Upper lobe of right lung (tissue), 1 donor: ENCODE measurements at regions not wholly inside any gene's neighbourhood (a gene's known extent, or its start where the extent isn't known, plus 50 kb on each side); places are given as distances from the start of the nearest gene placed in this dataset.

Experiments
- ATAC-seq: fragments of 200-7000 bp; cut with Tn5 transposase; one replicate; pipeline ENCODE4 v1.9.1; 2020; ENCODE audit warnings: mild to moderate bottlenecking, moderate library complexity
- DNase-seq: peaks from one replicate; pipeline ENCODE4 v3.0.0-alpha.2; 2020
- H3K27ac ChIP-seq: fragments of 200-600 bp; one replicate; pipeline ENCODE4 v1.8.0; 2022
- H3K27me3 ChIP-seq: fragments of 200-600 bp; one replicate; pipeline ENCODE4 v1.8.0; 2022; ENCODE audit warnings: mild to moderate bottlenecking
- H3K36me3 ChIP-seq: fragments of 200-600 bp; one replicate; pipeline ENCODE4 v1.8.0; 2022
- H3K4me1 ChIP-seq: fragments of 200-600 bp; one replicate; pipeline ENCODE4 v1.8.0; 2022
- H3K4me3 ChIP-seq: fragments of 200-600 bp; one replicate; pipeline ENCODE4 v1.8.0; 2022; ENCODE audit warnings: mild to moderate bottlenecking
- H3K9me3 ChIP-seq: fragments of 200-600 bp; one replicate; pipeline ENCODE4 v1.8.0; 2022
- intact Hi-C: fragments of 100-400 bp; cut with DNase I; formaldehyde crosslinking; loops from one replicate; pipeline ENCODE4 v1.11.0; 2022
- TF ChIP-seq, protein P1 (sequence below): fragments of 200-600 bp; IDR thresholded peaks from one replicate; pipeline ENCODE4 v1.8.0; 2022; ENCODE audit warnings: antibody characterized with exemption
- donor health status: DM: no; HTN: yes; CAD: no; lungs with severe emphysema.

GRCh38 chr6:156080371-156080770, 624.7 kb upstream of the NOX3 start:
- no peaks in the 10 kb centered on the region for H3K36me3 ChIP-seq
- no peaks in the 10 kb centered on the region for H3K4me1 ChIP-seq
- DNase-seq, result no peak
- H3K27me3 ChIP-seq, result no peaks in the 10 kb centered on the region
- H3K4me3 ChIP-seq, result no peak overlapping the region
- intact Hi-C loops, result no loop called here
- H3K9me3 ChIP-seq, result no peaks in the 10 kb centered on the region
- no peak for ATAC-seq
- TF ChIP-seq, protein P1, sequence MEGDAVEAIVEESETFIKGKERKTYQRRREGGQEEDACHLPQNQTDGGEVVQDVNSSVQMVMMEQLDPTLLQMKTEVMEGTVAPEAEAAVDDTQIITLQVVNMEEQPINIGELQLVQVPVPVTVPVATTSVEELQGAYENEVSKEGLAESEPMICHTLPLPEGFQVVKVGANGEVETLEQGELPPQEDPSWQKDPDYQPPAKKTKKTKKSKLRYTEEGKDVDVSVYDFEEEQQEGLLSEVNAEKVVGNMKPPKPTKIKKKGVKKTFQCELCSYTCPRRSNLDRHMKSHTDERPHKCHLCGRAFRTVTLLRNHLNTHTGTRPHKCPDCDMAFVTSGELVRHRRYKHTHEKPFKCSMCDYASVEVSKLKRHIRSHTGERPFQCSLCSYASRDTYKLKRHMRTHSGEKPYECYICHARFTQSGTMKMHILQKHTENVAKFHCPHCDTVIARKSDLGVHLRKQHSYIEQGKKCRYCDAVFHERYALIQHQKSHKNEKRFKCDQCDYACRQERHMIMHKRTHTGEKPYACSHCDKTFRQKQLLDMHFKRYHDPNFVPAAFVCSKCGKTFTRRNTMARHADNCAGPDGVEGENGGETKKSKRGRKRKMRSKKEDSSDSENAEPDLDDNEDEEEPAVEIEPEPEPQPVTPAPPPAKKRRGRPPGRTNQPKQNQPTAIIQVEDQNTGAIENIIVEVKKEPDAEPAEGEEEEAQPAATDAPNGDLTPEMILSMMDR, result no peak
- H3K27ac ChIP-seq, result no peak overlapping the region

DNA sequence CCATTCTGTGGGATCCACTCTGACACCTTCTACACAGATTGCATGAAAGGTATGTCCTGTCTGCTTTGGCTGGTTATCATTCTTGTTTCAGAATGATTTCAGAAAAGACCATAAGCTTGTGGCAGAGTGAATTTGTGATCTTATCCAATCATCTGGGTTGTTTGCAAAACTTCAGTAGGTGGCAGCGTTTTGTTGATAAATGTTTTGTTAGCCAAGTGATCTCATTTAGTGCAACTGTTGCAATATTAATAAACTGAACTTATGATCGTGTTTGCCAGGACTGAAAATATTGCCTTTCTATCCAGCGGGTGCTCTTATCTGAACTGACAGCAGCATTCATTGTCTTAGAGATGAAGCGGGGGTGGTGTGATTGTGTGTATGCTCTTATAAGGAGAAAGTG, 613.2 kb upstream of the NOX3 start:
- TF ChIP-seq, protein P1, result no peak
- H3K4me1 ChIP-seq, result no peaks in the 10 kb centered on the region
- H3K9me3 ChIP-seq, result no peaks in the 10 kb centered on the region
- H3K4me3 ChIP-seq, result no peak overlapping the region
- no peaks in the 10 kb centered on the region for H3K36me3 ChIP-seq
- intact Hi-C loops, result no loop called here
- no peak for DNase-seq
- ATAC-seq, result no peak
- H3K27me3 ChIP-seq, result no peaks in the 10 kb centered on the region
- no peak overlapping the region for H3K27ac ChIP-seq

- H3K4me3 ChIP-seq, result no peak overlapping the region
- H3K27ac ChIP-seq, result no peak overlapping the region
- no peaks in the 10 kb centered on the region for H3K27me3 ChIP-seq
- no peak for DNase-seq
- H3K36me3 ChIP-seq, result no peaks in the 10 kb centered on the region
- H3K4me1 ChIP-seq, result peaks cover 7% of the 10 kb centered on the region
- no peaks in the 10 kb centered on the region for H3K9me3 ChIP-seq
- TF ChIP-seq, protein P1, result no peak
- no peak for ATAC-seq
- intact Hi-C loops, result no loop called here
These were observed 610.2 kb upstream of the NOX3 start for GRCh38 chr6:156065849-156066248.

GRCh38 chr6:156062091-156062563, 606.5 kb upstream of the NOX3 start:
- no peak for ATAC-seq
- TF ChIP-seq, protein P1, result no peak

DNA sequence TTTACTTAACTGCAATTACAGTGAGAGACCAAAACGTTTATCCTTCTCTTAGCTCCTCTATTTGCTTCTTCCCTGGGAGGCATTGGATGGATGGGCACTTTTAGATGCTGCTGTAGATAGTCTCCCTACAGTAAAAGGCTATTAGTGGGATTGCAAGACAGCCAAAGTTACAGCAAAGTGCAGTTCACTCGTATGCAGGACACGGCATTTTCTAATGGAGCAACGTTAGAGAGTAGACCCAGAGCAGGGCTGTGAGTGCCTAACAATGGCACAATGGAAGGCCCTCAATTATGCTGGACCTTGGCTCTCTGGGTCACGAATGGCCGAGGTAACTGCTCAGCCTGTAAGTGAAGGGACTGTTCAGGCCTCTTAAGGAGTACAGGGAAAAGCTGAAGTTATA, 605.8 kb upstream of the NOX3 start:
- no peak overlapping the region for H3K4me3 ChIP-seq
- no peaks in the 10 kb centered on the region for H3K36me3 ChIP-seq
- H3K4me1 ChIP-seq, result peaks cover 7% of the 10 kb centered on the region
- DNase-seq (no peak), ATAC-seq (no peak)
- TF ChIP-seq, protein P1, result no peak
- no peaks in the 10 kb centered on the region for H3K9me3 ChIP-seq
- no peaks in the 10 kb centered on the region for H3K27me3 ChIP-seq
- H3K27ac ChIP-seq, result no peak overlapping the region
- intact Hi-C loops, result no loop called here

More at GRCh38 chr6:156062091-156062563, 606.5 kb upstream of the NOX3 start:
- no peak overlapping the region for H3K27ac ChIP-seq
- no peaks in the 10 kb centered on the region for H3K36me3 ChIP-seq
- peaks cover 7% of the 10 kb centered on the region for H3K4me1 ChIP-seq
- no peaks in the 10 kb centered on the region for H3K27me3 ChIP-seq
- intact Hi-C loops, result no loop called here
- no peaks in the 10 kb centered on the region for H3K9me3 ChIP-seq
- DNase-seq, result no peak
- no peak overlapping the region for H3K4me3 ChIP-seq

DNA sequence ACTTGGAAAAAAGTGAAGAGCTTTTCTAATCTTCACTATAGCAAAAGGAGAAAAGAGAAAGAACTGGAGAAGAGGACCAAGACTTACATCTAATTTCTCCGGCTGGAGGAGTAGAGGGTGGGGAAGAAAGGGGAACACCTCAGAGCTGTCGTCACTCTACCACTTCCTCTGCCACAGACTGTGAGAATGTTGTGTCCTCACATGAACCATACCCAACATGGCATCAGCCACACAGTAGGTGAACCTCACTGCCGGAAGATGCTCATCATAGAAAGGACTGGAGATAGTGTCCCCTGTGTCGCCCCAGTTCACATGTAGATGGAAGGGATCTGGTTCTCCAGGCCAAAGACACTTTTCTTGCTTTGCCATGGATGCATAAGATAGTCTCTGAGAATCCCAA, 604.4 kb upstream of the NOX3 start:
- H3K4me3 ChIP-seq, result no peak overlapping the region
- no peak overlapping the region for H3K27ac ChIP-seq
- TF ChIP-seq, protein P1, result no peak
- intact Hi-C loops, result no loop called here
- DNase-seq, result no peak
- H3K9me3 ChIP-seq, result no peaks in the 10 kb centered on the region
- ATAC-seq, result peak; percentile 25
- H3K4me1 ChIP-seq, result peaks cover 7% of the 10 kb centered on the region
- no peaks in the 10 kb centered on the region for H3K27me3 ChIP-seq
- H3K36me3 ChIP-seq, result no peaks in the 10 kb centered on the region
